GM18951 (cell line): ENCODE measurements at regions not wholly inside any gene's neighbourhood (a gene's known extent, or its start where the extent isn't known, plus 50 kb on each side); places are given as distances from the start of the nearest gene placed in this dataset.

Source experiments
- POLR2A ChIP-seq: IDR thresholded peaks from 4 replicates; pipeline ENCODE4 v1.6.1; 2011; ENCODE audit warnings: mild to moderate bottlenecking; ENCODE audit not compliant: insufficient read length, insufficient read depth; ENCODE audit errors: extremely low read depth
- in situ Hi-C: fragments of 300-500 bp; cut with MboI; formaldehyde crosslinking; loops from one replicate; pipeline ENCODE4 v1.12.0; 2022; ENCODE audit warnings: low sequenced_read_pairs, mixed read lengths, inconsistent platforms; ENCODE audit not compliant: unreplicated experiment

DNA sequence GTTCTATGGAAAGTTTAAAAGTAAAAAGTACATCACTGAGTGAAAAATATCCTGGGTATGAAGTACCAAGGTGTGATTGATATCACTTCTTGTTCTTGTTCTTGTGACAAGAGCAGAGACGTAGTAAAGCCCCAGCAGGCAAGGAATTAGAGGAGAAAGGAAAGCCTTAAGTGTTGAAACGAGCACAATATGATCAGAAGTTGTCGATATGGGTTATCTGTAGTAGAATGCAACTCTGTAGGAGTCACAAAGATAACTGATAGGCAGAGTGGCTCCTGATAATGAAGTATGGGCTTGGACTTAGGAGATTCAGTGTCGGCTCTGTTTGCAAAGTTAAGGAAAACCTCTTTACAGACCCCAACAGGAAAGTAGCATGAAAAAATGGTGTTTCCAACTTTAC lies 1179.1 kb downstream of the DTWD2 start:
- in situ Hi-C loops = no loop called here
- TF ChIP-seq POLR2A = no peak

- in situ Hi-C loops = no loop called here
- TF ChIP-seq POLR2A = no peak
These were observed 1183.3 kb downstream of the DTWD2 start for GRCh38 chr5:117805058-117805457.

DNA sequence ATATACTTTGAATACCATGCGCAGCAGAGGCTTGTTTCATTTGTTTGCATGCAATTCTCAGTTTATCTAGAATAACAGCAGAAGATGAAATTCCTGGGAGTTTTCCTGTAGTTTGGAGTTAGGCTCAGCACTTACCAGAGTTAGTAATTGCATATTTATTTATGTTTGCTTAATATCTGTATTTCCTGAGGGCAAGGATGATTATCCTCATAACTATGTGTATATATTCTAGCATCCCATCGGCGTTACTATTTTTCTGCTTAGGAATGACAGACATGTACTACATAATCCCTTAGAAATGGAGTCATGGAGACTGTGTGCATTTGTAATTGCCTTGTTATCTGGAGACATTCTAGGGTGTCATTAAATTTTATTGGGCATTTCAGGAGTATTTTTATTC lies 1184.8 kb downstream of the DTWD2 start:
- TF ChIP-seq POLR2A = no peak
- in situ Hi-C loops = no loop called here

GRCh38 chr5:117801583-117801982 lies 1186.8 kb downstream of the DTWD2 start:
- TF ChIP-seq POLR2A = no peak
- in situ Hi-C loops = no loop called here

DNA sequence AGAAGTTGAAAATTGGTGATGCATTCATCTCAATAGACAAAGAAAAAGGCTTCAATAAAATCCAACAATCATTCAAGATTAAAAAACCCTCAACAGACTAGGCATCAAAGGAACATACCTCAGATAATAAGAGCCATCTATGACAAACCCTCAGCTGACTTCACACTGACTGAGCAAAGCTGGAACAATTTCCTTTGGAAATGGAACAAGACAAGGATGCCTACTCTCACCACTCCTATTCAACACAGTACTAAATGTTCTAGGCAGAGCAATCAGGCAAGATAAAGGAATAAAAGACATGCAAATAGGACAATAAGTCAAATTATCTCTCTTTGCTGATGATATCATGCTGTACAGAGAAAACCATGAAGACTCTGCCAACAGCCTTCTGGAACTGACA lies 1188.1 kb downstream of the DTWD2 start:
- in situ Hi-C loops = no loop called here
- no peak for TF ChIP-seq POLR2A

DNA sequence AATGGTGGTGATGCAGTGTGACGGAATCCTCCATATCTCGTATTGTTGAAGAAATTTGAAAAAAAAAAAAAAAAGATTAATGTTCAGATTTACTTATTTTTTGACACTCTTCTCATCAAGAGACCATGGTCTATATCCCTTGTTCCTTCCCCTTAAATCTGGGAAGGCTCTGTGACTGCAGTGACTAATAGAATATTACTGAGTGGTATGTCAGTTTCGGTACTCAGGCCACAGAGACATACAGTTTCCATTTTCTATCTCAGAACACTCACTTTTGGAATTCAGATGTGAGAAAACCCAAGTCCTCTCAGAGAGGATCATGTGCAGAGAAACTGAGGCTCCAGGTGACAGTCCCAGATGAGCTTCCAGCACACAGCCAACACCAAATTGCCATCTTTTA lies 1193.5 kb downstream of the DTWD2 start:
- in situ Hi-C loops = no loop called here

DNA sequence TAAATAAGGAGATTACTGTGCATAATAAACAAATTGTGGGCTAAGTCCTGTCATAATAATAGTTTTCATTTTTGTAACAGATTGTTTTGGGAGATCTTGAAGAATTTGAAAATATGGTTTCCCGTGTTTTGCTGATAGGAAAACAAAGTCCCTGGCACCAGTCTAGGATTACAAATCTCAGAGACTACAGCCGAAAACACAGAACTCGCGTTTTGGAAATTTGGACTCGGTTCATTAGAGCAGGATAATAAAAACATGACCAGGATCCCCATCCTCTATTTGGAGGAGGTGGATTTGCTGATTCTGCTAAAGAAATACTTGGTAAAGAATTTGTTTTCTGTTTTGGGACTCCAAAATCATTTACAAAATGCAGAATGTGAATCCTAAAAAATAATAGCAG lies 1194.4 kb downstream of the DTWD2 start:
- in situ Hi-C loops = no loop called here
- no peak for TF ChIP-seq POLR2A

More for the DNA sequence above, 1193.5 kb downstream of the DTWD2 start:
- TF ChIP-seq POLR2A = no peak

DNA sequence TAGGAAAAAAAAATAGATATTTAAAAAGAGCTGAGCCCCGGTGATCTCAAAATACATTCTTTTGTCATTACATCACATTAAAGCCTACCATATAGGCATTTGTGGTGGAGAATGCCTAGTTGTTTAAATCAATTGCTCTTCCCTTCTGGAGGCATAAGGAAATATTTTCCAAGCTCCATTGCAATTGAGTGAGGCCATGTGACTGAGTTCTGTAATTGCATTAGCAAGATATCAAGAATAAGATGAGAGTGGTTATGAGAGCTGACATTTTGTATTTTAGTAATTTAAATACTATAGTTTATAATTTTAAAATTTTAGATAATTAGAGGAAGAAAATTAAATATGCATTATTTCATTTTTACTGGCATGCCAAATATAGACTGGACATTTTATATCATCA lies 1195.9 kb downstream of the DTWD2 start:
- in situ Hi-C loops = no loop called here
- no peak for TF ChIP-seq POLR2A

DNA sequence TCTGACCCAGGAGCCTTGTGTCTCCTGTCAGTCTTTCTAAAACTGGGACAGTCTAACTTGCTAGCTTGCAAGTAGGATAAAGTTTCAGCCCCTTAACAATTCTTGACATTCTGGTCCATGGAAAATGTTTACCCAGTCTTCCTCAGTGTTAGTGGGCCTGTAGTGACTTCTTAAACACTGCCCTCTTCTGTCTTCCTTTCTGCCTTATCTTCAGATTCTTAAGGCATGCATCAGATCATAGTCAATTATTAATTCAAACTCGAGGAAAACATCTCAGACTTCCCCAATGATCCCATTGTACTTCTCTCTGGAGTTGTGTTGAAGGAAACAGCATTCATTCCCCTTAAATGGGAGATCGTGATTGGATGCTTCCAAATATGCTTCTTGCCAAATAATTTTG lies 1199.8 kb downstream of the DTWD2 start:
- no peak for TF ChIP-seq POLR2A
- in situ Hi-C loops = no loop called here

DNA sequence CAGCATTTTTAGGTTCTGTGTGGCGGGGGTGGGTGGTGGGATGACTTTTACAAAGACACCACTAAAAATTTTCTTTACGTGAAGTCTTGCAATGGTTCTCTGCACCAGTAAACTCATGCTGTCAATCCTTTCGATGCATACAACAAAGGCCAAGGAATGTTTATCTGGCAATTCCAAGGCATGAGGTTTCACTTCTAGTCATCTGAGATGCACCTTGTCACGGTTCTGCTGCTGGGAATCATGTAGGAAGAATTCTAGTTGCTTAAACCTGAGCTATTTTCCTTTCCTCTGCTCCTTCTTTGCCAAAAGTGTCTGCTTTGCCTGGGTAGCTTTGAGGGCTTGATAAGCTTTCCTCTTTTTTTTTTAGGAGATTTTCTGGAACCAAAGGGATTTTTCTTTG lies 1204.5 kb upstream of the SEMA6A start:
- in situ Hi-C loops = no loop called here
- TF ChIP-seq POLR2A = no peak

DNA sequence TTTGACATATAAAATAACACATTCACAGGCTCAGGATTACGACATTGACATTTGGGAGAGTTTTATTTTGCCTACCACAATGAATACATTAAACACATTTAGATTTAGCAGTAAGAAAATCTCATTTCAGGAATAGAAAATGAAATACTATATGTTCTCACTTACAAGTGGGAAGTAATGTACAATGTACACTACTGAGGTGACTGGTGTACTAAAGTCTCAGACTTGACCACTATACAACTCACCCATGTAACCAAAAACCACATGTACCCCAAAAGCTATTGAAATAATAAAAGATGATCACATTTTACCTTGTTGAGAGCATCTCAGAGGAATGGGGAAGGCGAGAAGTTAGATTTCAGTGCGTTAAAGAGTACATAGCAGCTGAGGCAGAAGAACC lies 1202.4 kb upstream of the SEMA6A start:
- TF ChIP-seq POLR2A = no peak
- in situ Hi-C loops = no loop called here

DNA sequence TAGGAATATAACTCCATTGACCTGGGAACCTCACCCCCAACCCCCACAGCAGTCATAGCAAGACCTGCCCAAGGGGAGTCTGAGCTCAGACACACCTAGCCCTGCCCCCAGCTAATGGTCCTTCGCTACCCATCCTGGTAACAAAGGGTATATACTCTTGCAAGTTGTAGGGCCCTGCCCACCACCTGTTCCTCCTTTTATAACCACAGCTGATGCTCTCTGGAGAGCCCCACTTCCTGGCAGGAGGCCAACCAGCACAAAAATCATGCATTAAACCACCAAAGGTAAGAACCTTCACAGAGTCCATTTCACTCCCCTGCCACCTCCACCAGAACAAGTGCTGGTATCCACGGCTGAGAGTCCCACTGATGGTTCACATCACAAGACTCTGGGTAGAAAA lies 1195.3 kb upstream of the SEMA6A start:
- in situ Hi-C loops = no loop called here
- TF ChIP-seq POLR2A = no peak

DNA sequence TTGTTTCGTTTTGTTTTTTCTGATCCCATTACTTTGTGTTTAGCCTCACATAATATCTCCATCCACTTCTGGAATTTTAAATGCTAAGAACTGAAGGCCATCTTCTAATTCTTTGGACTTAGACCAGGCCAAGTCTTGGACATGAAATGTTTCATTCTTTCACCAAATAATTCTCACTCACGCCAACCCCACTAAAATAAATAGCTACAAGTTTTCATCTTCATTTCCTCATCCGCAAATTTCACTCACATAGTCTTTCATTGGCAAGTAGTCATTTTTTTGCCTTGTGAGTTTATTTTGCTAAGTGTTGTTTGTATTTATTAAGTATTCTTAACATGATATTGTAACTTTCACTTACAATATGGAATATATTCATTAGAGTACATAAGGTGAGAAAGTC lies 1188.6 kb upstream of the SEMA6A start:
- in situ Hi-C loops = no loop called here
- TF ChIP-seq POLR2A = no peak

- in situ Hi-C loops = no loop called here
- TF ChIP-seq POLR2A = no peak
These were observed 1186.6 kb upstream of the SEMA6A start for GRCh38 chr5:117761186-117761585.

- TF ChIP-seq POLR2A = no peak
These were observed 1185.4 kb upstream of the SEMA6A start for GRCh38 chr5:117759849-117760499.

More at GRCh38 chr5:117759849-117760499, 1185.4 kb upstream of the SEMA6A start:
- in situ Hi-C loops = no loop called here
